GM19238 (cell line): ENCODE measurements at regions not wholly inside any gene's neighbourhood (a gene's known extent, or its start where the extent isn't known, plus 50 kb on each side); places are given as distances from the start of the nearest gene placed in this dataset.

Experiments used
- DNase-seq: peaks from one replicate; pipeline ENCODE4 v3.0.0; 2011; ENCODE audit warnings: low spot score; ENCODE audit not compliant: insufficient read length

- DNase-seq = no peak
These were observed 74.7 kb upstream of the IFNAR2 start for GRCh38 chr21:33155005-33155404.

DNA sequence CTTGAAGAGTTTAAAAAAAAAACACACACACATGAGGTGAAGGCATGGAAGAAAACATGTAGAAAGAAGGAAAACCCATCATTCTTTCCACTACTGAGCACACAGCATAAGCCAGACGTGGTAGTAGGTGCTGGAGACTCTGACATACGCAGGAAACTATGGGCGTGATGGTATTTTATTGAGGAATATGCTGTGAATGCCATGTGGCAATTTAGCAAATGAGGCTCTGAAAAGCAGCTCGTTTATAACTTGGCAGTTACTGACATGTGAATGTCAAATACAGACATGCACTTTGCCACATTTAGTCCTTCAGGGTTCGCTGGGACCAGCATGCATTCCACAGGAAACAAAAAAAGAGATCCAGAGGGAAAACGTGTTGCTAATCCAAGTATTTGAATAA lies 74.3 kb upstream of the IFNAR2 start:
- DNase-seq = no peak

DNA sequence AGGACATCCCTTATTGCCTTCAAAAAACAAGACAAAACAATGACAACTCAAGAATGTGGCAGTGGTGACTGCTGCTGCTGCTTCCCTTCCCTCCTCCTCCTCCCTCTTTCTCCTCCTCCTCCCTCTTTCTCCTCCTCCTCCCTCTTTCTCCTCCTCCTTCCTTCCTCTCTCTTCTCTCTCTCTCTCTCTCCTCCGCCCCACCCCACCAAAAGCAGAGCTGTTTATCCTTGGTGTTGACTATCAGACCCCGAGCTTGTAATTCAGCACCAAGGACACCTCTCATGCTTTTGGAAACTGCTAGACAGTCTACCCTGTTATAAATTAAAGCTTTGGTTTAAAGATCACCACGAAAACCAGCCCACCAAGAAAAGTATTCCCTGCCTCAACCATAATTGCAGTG lies 72.4 kb upstream of the IFNAR2 start:
- DNase-seq = no peak

GRCh38 chr21:33158654-33159053 lies 71.1 kb upstream of the IFNAR2 start:
- no peak for DNase-seq

DNA sequence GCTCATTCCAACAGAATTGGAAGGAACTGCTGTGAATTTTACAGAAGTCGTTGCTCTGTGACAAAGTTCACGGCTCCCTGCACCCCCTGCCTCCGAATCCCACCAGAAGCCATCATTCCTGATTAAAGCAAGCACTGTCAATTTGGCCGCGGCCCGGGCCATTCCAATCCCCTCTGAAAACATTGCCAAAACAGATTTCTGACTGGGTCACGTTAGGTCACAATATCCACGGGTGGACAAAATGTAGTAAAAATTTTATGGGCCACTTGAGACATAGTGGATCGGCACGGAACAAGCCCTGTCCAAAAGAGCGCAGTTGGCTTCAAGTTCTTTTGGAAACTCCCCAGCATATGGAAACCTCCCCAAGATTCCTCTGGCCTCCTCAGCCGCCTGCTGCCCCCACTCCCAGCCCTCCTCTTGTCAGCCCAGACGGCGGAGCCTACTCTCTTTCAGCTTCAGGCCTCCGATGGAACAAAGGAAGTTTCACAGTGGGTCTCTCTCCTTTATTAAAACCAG lies 67.2 kb upstream of the IFNAR2 start:
- DNase-seq = no peak

DNA sequence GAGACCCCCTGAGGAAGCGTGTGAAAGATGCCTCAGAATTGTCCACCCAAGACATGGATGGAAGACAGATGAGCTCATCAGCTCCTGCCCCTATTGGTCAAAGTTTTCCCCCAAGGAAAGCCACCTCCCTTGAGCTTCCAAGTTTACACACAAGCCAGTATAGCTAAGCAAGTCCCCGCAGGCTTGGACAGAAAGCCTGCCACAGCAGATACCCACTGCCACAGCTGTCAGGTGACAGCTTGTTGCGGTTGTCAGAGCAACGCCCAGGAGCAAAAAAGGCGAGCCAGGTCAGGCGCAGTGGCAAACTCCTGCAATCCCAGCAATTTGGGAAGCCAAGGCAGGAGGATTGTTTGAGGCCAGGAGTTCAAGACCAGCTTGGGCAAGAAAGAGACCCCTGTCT lies 60.9 kb upstream of the IFNAR2 start:
- DNase-seq = no peak

GRCh38 chr21:33169359-33169758 lies 60.4 kb upstream of the IFNAR2 start:
- no peak for DNase-seq

GRCh38 chr21:33171616-33172169 lies 58.0 kb upstream of the IFNAR2 start:
- DNase-seq = no peak

- no peak for DNase-seq
These were observed 55.0 kb upstream of the IFNAR2 start for GRCh38 chr21:33174756-33175155.
